HCT116 (cell line): ENCODE measurements at regions not wholly inside any gene's neighbourhood (a gene's known extent, or its start where the extent isn't known, plus 50 kb on each side); places are given as distances from the start of the nearest gene placed in this dataset.

Experiments
- EZH2 ChIP-seq: fragments of 200-600 bp; sonication (generic); IDR thresholded peaks from 2 replicates; pipeline ENCODE4 v1.6.1; 2017; ENCODE audit warnings: antibody characterized with exemption, mixed run types
- TF ChIP-seq, protein P1 (sequence below), 3 experiments: fragments of 200-600 bp in 1 of 3; sonication (generic) in 1 of 3; IDR thresholded peaks in 2 of 3; conservative IDR thresholded peaks in 1 of 3; 2 replicates each; pipeline ENCODE4 v1.5.1; 2012 to 2017; ENCODE audit warnings: low read depth in 2 of 3, low read length in 2 of 3, antibody characterized with exemption in 1 of 3, borderline replicate concordance in 1 of 3, control low read depth in 1 of 3, mild to moderate bottlenecking in 1 of 3, mixed read lengths in 1 of 3, mixed run types in 1 of 3, moderate library complexity in 1 of 3; ENCODE audit not compliant: insufficient read depth in 1 of 3

DNA sequence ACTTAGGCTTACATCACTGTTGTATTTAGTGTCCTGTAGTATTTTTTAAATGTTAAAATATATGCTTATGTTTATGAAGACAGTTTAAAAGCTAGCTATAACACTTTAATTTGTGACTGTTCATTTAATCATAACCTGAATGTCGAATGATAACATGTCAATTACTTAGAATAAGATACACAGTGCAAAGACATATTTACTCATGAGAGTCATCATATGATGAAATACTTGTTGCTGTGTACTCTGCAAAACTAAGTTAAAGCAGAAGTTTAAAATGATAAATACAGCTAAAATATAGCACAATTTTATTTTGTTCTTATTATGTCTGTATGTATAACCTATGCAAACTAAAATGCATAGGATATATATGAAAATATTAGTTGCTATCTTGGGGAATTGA, 497.4 kb downstream of the FSCB start:
- TF ChIP-seq, protein P1, sequence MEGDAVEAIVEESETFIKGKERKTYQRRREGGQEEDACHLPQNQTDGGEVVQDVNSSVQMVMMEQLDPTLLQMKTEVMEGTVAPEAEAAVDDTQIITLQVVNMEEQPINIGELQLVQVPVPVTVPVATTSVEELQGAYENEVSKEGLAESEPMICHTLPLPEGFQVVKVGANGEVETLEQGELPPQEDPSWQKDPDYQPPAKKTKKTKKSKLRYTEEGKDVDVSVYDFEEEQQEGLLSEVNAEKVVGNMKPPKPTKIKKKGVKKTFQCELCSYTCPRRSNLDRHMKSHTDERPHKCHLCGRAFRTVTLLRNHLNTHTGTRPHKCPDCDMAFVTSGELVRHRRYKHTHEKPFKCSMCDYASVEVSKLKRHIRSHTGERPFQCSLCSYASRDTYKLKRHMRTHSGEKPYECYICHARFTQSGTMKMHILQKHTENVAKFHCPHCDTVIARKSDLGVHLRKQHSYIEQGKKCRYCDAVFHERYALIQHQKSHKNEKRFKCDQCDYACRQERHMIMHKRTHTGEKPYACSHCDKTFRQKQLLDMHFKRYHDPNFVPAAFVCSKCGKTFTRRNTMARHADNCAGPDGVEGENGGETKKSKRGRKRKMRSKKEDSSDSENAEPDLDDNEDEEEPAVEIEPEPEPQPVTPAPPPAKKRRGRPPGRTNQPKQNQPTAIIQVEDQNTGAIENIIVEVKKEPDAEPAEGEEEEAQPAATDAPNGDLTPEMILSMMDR (IDR thresholded peaks at IDR 0.05 in 2 of 3, conservative IDR thresholded peaks at IDR 0.05 in 1 of 3; ENCODE audit: borderline replicate concordance in 1 of 3, insufficient read depth in 1 of 3, low read depth in 2 of 3, low read length in 2 of 3), result no peak
- TF ChIP-seq EZH2, result no peak
